IMR-90 (cell line): ENCODE measurements at regions not wholly inside any gene's neighbourhood (a gene's known extent, or its start where the extent isn't known, plus 50 kb on each side); places are given as distances from the start of the nearest gene placed in this dataset.

ENCODE experiments used
- NFE2L2 ChIP-seq: fragments of 150-350 bp; IDR thresholded peaks from 2 replicates; pipeline ENCODE4 v1.6.1; 2016; ENCODE audit warnings: low read depth, mild to moderate bottlenecking, low read length
- POLR2A ChIP-seq: IDR thresholded peaks from 2 replicates; pipeline ENCODE4 v1.6.1; 2012; ENCODE audit warnings: mild to moderate bottlenecking, low read depth, low read length
- RCOR1 ChIP-seq: IDR thresholded peaks from 2 replicates; pipeline ENCODE4 v1.6.1; 2012; ENCODE audit warnings: mild to moderate bottlenecking, low read length, improper control_type of control experiment; ENCODE audit not compliant: insufficient replicate concordance
- RFX5 ChIP-seq: IDR thresholded peaks from 2 replicates; pipeline ENCODE4 v1.8.0; 2012; ENCODE audit warnings: low read depth, mild to moderate bottlenecking, low read length, moderate library complexity
- USF2 ChIP-seq: fragments of 150-350 bp; IDR thresholded peaks from 2 replicates; pipeline ENCODE4 v1.6.1; 2017; ENCODE audit warnings: mild to moderate bottlenecking, antibody characterized with exemption, low read length, low read depth

GRCh38 chr2:196444442-196444841, 195.1 kb upstream of the CCDC150 start:
- TF ChIP-seq RCOR1 (no peak), POLR2A (no peak), USF2 (no peak), NFE2L2 (no peak), RFX5 (no peak)
